Transverse colon (tissue), 4 donors: ENCODE measurements at regions not wholly inside any gene's neighbourhood (a gene's known extent, or its start where the extent isn't known, plus 50 kb on each side); places are given as distances from the start of the nearest gene placed in this dataset.

Experiments used
- DNase-seq: peaks from one replicate; pipeline ENCODE4 v3.0.0-alpha.2; 2019
- H3K27ac ChIP-seq, 4 donors: fragments of 200-600 bp; sonication (generic); 2 replicates each; pipeline ENCODE4 v1.5.1; 2016 to 2018; ENCODE audit warnings: inconsistent platforms in 4 of 4
- H3K27me3 ChIP-seq: fragments of 200-600 bp; sonication (generic); 2 replicates; pipeline ENCODE4 v1.5.1; 2017; ENCODE audit warnings: inconsistent platforms
- H3K36me3 ChIP-seq, 4 donors: fragments of 200-600 bp; sonication (generic); 2 replicates each; pipeline ENCODE4 v1.5.1; 2017 to 2019; ENCODE audit warnings: inconsistent platforms in 4 of 4
- H3K4me1 ChIP-seq, 4 donors: fragments of 200-600 bp; sonication (generic); 2 replicates each; pipeline ENCODE4 v1.5.1; 2017 to 2020; ENCODE audit warnings: inconsistent platforms in 4 of 4
- H3K4me3 ChIP-seq, 4 donors: fragments of 200-600 bp; sonication (generic); 1 replicate in 1 of 4; 2 replicates in 3 of 4; pipeline versions ENCODE4 v1.5.1 to v1.6.1; 2017 to 2019; ENCODE audit warnings: inconsistent platforms in 4 of 4
- H3K9me3 ChIP-seq, 2 donors: fragments of 200-600 bp; sonication (generic); 2 replicates each; pipeline ENCODE4 v1.5.1; 2017 to 2019; ENCODE audit warnings: inconsistent platforms in 2 of 2
- CTCF ChIP-seq, 5 experiments: fragments of 200-600 bp in 3 of 5; fragments of 450-650 bp in 2 of 5; sonication (generic) in 3 of 5; IDR thresholded peaks; 1 replicate in 2 of 5; 2 replicates in 3 of 5; pipeline ENCODE4 v1.5.1; 2016 to 2017; ENCODE audit warnings: antibody characterized with exemption in 5 of 5, inconsistent platforms in 3 of 5, mild to moderate bottlenecking in 2 of 5, moderate library complexity in 1 of 5
- EP300 ChIP-seq: sonication (generic); formaldehyde crosslinking; IDR thresholded peaks from one replicate; pipeline ENCODE4 v1.6.1; 2017; ENCODE audit warnings: antibody characterized with exemption, low read depth
- POLR2A ChIP-seq: fragments of 450-650 bp; IDR thresholded peaks from one replicate; pipeline ENCODE4 v1.6.1; 2016; ENCODE audit warnings: antibody characterized with exemption, mild to moderate bottlenecking, moderate library complexity
- POLR2AphosphoS5 ChIP-seq, 3 donors: sonication (generic); formaldehyde crosslinking; IDR thresholded peaks; one replicate each; pipeline ENCODE4 v1.6.1; 2016; ENCODE audit warnings: antibody characterized with exemption in 3 of 3
- WGBS, 2 donors: methylation state at CpG; one replicate each; pipeline ENCODE4 v1.1.5; 2018; ENCODE audit warnings: low coverage in 1 of 2; 5-methylcytosine and 5-hydroxymethylcytosine counted together
- in situ Hi-C, 4 donors: fragments of 200-750 bp; cut with MboI; loops; one replicate each; pipeline versions ENCODE4 v1.15.0 to v1.15.1; 2017; ENCODE audit warnings: low sequenced_read_pairs in 3 of 4, low pct_ligation_motif_present in 1 of 4, low pct_unique_long_range_greater_than_20kb in 1 of 4
- intact Hi-C: fragments of 100-400 bp; cut with DNase I; formaldehyde crosslinking; loops from one replicate; pipeline ENCODE4 v1.15.1; 2023; ENCODE audit warnings: low total_unique reads

- no peak overlapping the region for H3K27ac ChIP-seq
- no peaks in the 10 kb centered on the region for H3K4me1 ChIP-seq
- no peak for DNase-seq
- H3K27me3 ChIP-seq, result no peaks in the 10 kb centered on the region
- H3K4me3 ChIP-seq, result no peak overlapping the region
- no peaks in the 10 kb centered on the region for H3K9me3 ChIP-seq
- WGBS, 2 donors, result 20 to 26% methylated on average over 1 to 2 of the region's 2 CpGs
- no peak for TF ChIP-seq EP300
- no peak for TF ChIP-seq CTCF (IDR thresholded peaks at IDR 0.05)
- TF ChIP-seq POLR2A, result no peak
- no peak for TF ChIP-seq POLR2AphosphoS5 (IDR thresholded peaks at IDR 0.05)
- intact Hi-C loops, result no loop called here
- in situ Hi-C loops, result no loop called here
- H3K36me3 ChIP-seq, result no peaks in the 10 kb centered on the region
These were observed 90.1 kb upstream of the RAB12 start for GRCh38 chr18:8519102-8519501.

GRCh38 chr18:8520266-8520665 is 89.0 kb upstream of the RAB12 start:
- WGBS, 2 donors, result 100% methylated on average over 1 of the region's 1 CpG
- DNase-seq, result no peak
- Histone ChIP-seq H3K27me3 (no peaks in the 10 kb centered on the region), H3K4me1 (no peaks in the 10 kb centered on the region), H3K27ac (no peak overlapping the region), H3K36me3 (no peaks in the 10 kb centered on the region), H3K4me3 (no peak overlapping the region), H3K9me3 (no peaks in the 10 kb centered on the region)
- in situ Hi-C loops (no loop called here), intact Hi-C loops (no loop called here)
- TF ChIP-seq CTCF (IDR thresholded peaks at IDR 0.05), result no peak
- no peak for TF ChIP-seq POLR2AphosphoS5 (IDR thresholded peaks at IDR 0.05)
- no peak for TF ChIP-seq EP300
- no peak for TF ChIP-seq POLR2A

- in situ Hi-C loops, result no loop called here
- DNase-seq, result no peak
- Histone ChIP-seq H3K27ac (no peak overlapping the region), H3K4me3 (no peak overlapping the region), H3K9me3 (no peaks in the 10 kb centered on the region), H3K36me3 (no peaks in the 10 kb centered on the region), H3K27me3 (no peaks in the 10 kb centered on the region), H3K4me1 (no peaks in the 10 kb centered on the region)
- intact Hi-C loops, result no loop called here
- WGBS, 2 donors, result 43 to 72% methylated on average over 2 to 4 of the region's 4 CpGs
- TF ChIP-seq POLR2A (no peak), CTCF (IDR thresholded peaks at IDR 0.05) (no peak), EP300 (no peak), POLR2AphosphoS5 (IDR thresholded peaks at IDR 0.05) (no peak)
These were observed 86.5 kb upstream of the RAB12 start for GRCh38 chr18:8522756-8523155.

- H3K4me1 ChIP-seq, result no peaks in the 10 kb centered on the region
- DNase-seq, result no peak
- no peaks in the 10 kb centered on the region for H3K27me3 ChIP-seq
- 51 to 83% methylated on average over 3 to 6 of the region's 6 CpGs for WGBS, 2 donors
- no peaks in the 10 kb centered on the region for H3K36me3 ChIP-seq
- no peak overlapping the region for H3K27ac ChIP-seq
- peaks cover 2 to 5% of the 10 kb centered on the region in 2 donors for H3K9me3 ChIP-seq
- no peak overlapping the region for H3K4me3 ChIP-seq
- in situ Hi-C loops, result no loop called here
- intact Hi-C loops, result no loop called here
- TF ChIP-seq POLR2AphosphoS5 (IDR thresholded peaks at IDR 0.05) (no peak), EP300 (no peak), POLR2A (no peak), CTCF (IDR thresholded peaks at IDR 0.05) (no peak)
These were observed 83.5 kb upstream of the RAB12 start for GRCh38 chr18:8525692-8526091.
